EL (cell line): ENCODE measurements at regions not wholly inside any gene's neighbourhood (a gene's known extent, or its start where the extent isn't known, plus 50 kb on each side); places are given as distances from the start of the nearest gene placed in this dataset.

Experiments used
- DNase-seq: peaks from one replicate; pipeline ENCODE4 v3.0.0-alpha.2; 2016

- peak; percentile 30 for DNase-seq
These were observed 983.4 kb upstream of the ADGRL3 start for GRCh38 chr4:60216752-60217151.

- no peak for DNase-seq
These were observed 978.3 kb upstream of the ADGRL3 start for GRCh38 chr4:60221866-60222265.

- peak; percentile 3 for DNase-seq
These were observed 976.8 kb upstream of the ADGRL3 start for GRCh38 chr4:60223208-60223923.

GRCh38 chr4:60241866-60242265, 958.3 kb upstream of the ADGRL3 start:
- DNase-seq = no peak

GRCh38 chr4:60249784-60250183, 950.3 kb upstream of the ADGRL3 start:
- no peak for DNase-seq

- DNase-seq = no peak
These were observed 949.5 kb upstream of the ADGRL3 start for GRCh38 chr4:60250657-60251056.

- no peak for DNase-seq
These were observed 940.3 kb upstream of the ADGRL3 start for GRCh38 chr4:60259781-60260180.

- no peak for DNase-seq
These were observed 933.6 kb upstream of the ADGRL3 start for GRCh38 chr4:60266505-60266904.

- DNase-seq = no peak
These were observed 903.7 kb upstream of the ADGRL3 start for GRCh38 chr4:60296386-60296785.

- peak; percentile 1 for DNase-seq
These were observed 886.4 kb upstream of the ADGRL3 start for GRCh38 chr4:60313611-60314178.

- DNase-seq = no peak
These were observed 885.7 kb upstream of the ADGRL3 start for GRCh38 chr4:60314416-60314815.

- no peak for DNase-seq
These were observed 884.5 kb upstream of the ADGRL3 start for GRCh38 chr4:60315586-60315985.

- no peak for DNase-seq
These were observed 873.4 kb upstream of the ADGRL3 start for GRCh38 chr4:60326735-60327134.

- no peak for DNase-seq
These were observed 872.5 kb upstream of the ADGRL3 start for GRCh38 chr4:60327651-60328050.

GRCh38 chr4:60344908-60345307, 855.2 kb upstream of the ADGRL3 start:
- no peak for DNase-seq

GRCh38 chr4:60345392-60345791, 854.7 kb upstream of the ADGRL3 start:
- DNase-seq = no peak

GRCh38 chr4:60359746-60360367, 840.3 kb upstream of the ADGRL3 start:
- no peak for DNase-seq

GRCh38 chr4:60365176-60365575, 835.0 kb upstream of the ADGRL3 start:
- DNase-seq = no peak

- DNase-seq = no peak
These were observed 833.5 kb upstream of the ADGRL3 start for GRCh38 chr4:60366661-60367060.

- DNase-seq = no peak
These were observed 831.1 kb upstream of the ADGRL3 start for GRCh38 chr4:60368986-60369385.

- no peak for DNase-seq
These were observed 822.1 kb upstream of the ADGRL3 start for GRCh38 chr4:60378010-60378409.

GRCh38 chr4:60384516-60384915, 815.6 kb upstream of the ADGRL3 start:
- no peak for DNase-seq

- peak; percentile 1 for DNase-seq
These were observed 810.5 kb upstream of the ADGRL3 start for GRCh38 chr4:60389633-60390032.

GRCh38 chr4:60396341-60397049, 803.6 kb upstream of the ADGRL3 start:
- DNase-seq = no peak
